ENCODE measurements at regions not wholly inside any gene's neighbourhood (a gene's known extent, or its start where the extent isn't known, plus 50 kb on each side); places are given as distances from the start of the nearest gene placed in this dataset.

DNA sequence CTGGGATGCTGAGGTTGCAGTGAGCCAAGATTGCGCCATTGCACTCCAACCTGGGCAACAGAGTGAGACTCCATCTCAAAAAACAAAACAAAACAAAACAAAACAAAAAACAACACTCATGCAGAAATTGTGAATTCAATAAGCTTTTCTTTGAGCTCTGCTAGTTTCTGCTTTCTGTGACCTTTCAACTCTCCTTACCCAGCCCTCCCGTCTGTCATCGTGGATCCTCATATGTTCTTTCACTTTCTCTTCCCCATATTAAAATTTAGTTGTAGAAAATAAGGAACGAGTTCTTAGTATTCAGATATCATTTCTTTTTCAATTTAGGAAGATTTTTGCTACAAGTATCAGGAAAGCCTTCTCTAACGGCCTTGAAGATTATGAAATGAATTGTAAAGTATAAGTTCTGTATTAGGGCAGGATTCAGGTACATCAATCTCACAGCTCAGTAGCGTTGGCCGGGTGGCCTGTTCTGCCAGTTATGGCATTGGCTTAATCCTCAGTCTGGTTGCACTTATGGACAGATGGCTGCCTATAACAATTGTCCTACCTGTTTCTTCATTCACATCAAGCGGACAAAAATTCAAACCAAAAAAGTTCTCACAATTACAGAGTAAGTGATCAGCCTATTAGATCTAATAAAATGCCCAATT, 1167.0 kb downstream of the SORCS3 start:
- H3K36me3 ChIP-seq (ENCODE audit: control insufficient read depth, low read length) = no peaks in the 10 kb centered on the region
- no peaks in the 10 kb centered on the region for H4K20me1 ChIP-seq (ENCODE audit: control insufficient read depth, insufficient read depth, low read depth, low read length)
- TF ChIP-seq, protein P1, sequence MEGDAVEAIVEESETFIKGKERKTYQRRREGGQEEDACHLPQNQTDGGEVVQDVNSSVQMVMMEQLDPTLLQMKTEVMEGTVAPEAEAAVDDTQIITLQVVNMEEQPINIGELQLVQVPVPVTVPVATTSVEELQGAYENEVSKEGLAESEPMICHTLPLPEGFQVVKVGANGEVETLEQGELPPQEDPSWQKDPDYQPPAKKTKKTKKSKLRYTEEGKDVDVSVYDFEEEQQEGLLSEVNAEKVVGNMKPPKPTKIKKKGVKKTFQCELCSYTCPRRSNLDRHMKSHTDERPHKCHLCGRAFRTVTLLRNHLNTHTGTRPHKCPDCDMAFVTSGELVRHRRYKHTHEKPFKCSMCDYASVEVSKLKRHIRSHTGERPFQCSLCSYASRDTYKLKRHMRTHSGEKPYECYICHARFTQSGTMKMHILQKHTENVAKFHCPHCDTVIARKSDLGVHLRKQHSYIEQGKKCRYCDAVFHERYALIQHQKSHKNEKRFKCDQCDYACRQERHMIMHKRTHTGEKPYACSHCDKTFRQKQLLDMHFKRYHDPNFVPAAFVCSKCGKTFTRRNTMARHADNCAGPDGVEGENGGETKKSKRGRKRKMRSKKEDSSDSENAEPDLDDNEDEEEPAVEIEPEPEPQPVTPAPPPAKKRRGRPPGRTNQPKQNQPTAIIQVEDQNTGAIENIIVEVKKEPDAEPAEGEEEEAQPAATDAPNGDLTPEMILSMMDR (IDR thresholded peaks at IDR 0.05; ENCODE audit: low read depth, low read length, poor library complexity, severe bottlenecking) = no peak
- TF ChIP-seq EZH2phosphoT487 (IDR thresholded peaks at IDR 0.05; ENCODE audit: borderline replicate concordance, low read length) = no peak
- H3K27ac ChIP-seq (ENCODE audit: low read depth, low read length) = no peak overlapping the region
- H3K4me3 ChIP-seq (ENCODE audit: low read length) = no peak overlapping the region
- no peaks in the 10 kb centered on the region for H3K4me1 ChIP-seq (ENCODE audit: control insufficient read depth, low read length)
- no peak overlapping the region for H3K4me2 ChIP-seq (ENCODE audit: low read length)
- no peaks in the 10 kb centered on the region for H3K9me3 ChIP-seq (ENCODE audit: control insufficient read depth, insufficient read depth, low read length)
- no peaks in the 10 kb centered on the region for H3K27me3 ChIP-seq (ENCODE audit: control insufficient read depth, low read length)
- no peaks in the 10 kb centered on the region for H3K79me2 ChIP-seq (ENCODE audit: control insufficient read depth, low read length)
- no peaks in the 10 kb centered on the region for H3K9me2 ChIP-seq (replicated peaks; ENCODE audit: control insufficient read depth, low read length)
- no peaks in the 10 kb centered on the region for H3F3A ChIP-seq (ENCODE audit: control insufficient read depth, insufficient read depth)

- Histone ChIP-seq H3K4me1 (ENCODE audit: control insufficient read depth, low read length) (no peaks in the 10 kb centered on the region), H4K20me1 (ENCODE audit: control insufficient read depth, insufficient read depth, low read depth, low read length) (no peaks in the 10 kb centered on the region), H3K27ac (ENCODE audit: low read depth, low read length) (no peak overlapping the region), H3K4me2 (ENCODE audit: low read length) (no peak overlapping the region), H3K9me3 (ENCODE audit: control insufficient read depth, insufficient read depth, low read length) (no peaks in the 10 kb centered on the region), H3K9me2 (replicated peaks; ENCODE audit: control insufficient read depth, low read length) (no peaks in the 10 kb centered on the region), H3K27me3 (ENCODE audit: control insufficient read depth, low read length) (no peaks in the 10 kb centered on the region), H3K36me3 (ENCODE audit: control insufficient read depth, low read length) (no peaks in the 10 kb centered on the region), H3K4me3 (ENCODE audit: low read length) (no peak overlapping the region), H3F3A (ENCODE audit: control insufficient read depth, insufficient read depth) (no peaks in the 10 kb centered on the region), H3K79me2 (ENCODE audit: control insufficient read depth, low read length) (no peaks in the 10 kb centered on the region)
- TF ChIP-seq EZH2phosphoT487 (IDR thresholded peaks at IDR 0.05; ENCODE audit: borderline replicate concordance, low read length) = no peak
- TF ChIP-seq, protein P1 (IDR thresholded peaks at IDR 0.05; ENCODE audit: low read depth, low read length, poor library complexity, severe bottlenecking) = no peak
Observed at GRCh38 chr10:105803206-105803605, 1162.1 kb downstream of the SORCS3 start.

DNA sequence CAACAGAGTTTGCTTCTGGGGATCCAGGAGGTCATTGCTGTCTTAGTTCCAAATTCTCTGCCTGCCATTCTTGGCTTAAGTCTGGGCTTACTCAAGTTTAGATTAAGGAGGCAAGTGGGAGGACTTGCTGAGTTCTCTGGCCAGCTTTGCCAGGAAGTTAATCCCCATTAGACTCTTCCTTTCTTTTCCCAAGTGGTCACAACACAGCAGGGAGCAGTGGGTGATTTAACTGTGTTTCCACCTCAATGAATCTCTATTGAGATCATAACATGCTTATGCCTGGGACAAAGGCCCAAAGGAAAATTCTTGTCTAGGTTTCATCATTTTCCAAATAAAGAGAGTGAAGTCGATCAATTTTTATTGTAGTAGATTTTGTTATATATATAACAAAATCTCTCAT, 1159.6 kb downstream of the SORCS3 start:
- Histone ChIP-seq H3K27ac (ENCODE audit: low read depth, low read length) (no peak overlapping the region), H3K9me3 (ENCODE audit: control insufficient read depth, insufficient read depth, low read length) (no peaks in the 10 kb centered on the region), H4K20me1 (ENCODE audit: control insufficient read depth, insufficient read depth, low read depth, low read length) (no peaks in the 10 kb centered on the region), H3K4me3 (ENCODE audit: low read length) (no peak overlapping the region), H3K79me2 (ENCODE audit: control insufficient read depth, low read length) (no peaks in the 10 kb centered on the region), H3F3A (ENCODE audit: control insufficient read depth, insufficient read depth) (no peaks in the 10 kb centered on the region), H3K36me3 (ENCODE audit: control insufficient read depth, low read length) (no peaks in the 10 kb centered on the region), H3K4me1 (ENCODE audit: control insufficient read depth, low read length) (no peaks in the 10 kb centered on the region), H3K4me2 (ENCODE audit: low read length) (no peak overlapping the region), H3K9me2 (replicated peaks; ENCODE audit: control insufficient read depth, low read length) (no peaks in the 10 kb centered on the region), H3K27me3 (ENCODE audit: control insufficient read depth, low read length) (no peaks in the 10 kb centered on the region)
- no peak for TF ChIP-seq EZH2phosphoT487 (IDR thresholded peaks at IDR 0.05; ENCODE audit: borderline replicate concordance, low read length)
- TF ChIP-seq, protein P1 (IDR thresholded peaks at IDR 0.05; ENCODE audit: low read depth, low read length, poor library complexity, severe bottlenecking) = no peak
